H1 (cell line): ENCODE measurements at regions not wholly inside any gene's neighbourhood (a gene's known extent, or its start where the extent isn't known, plus 50 kb on each side); places are given as distances from the start of the nearest gene placed in this dataset.

Experiments used
- CTCF ChIA-PET: fragments of 300-600 bp; sonication (Branson Sonifier 250); formaldehyde crosslinking; loops from one replicate; lab custom pipeline; 2021; ENCODE audit not compliant: partially characterized antibody; lab: Charles Lee
- POLR2A ChIA-PET: fragments of 300-600 bp; sonication (Branson Sonifier 250); formaldehyde crosslinking; loops from one replicate; lab custom pipeline; 2021; ENCODE audit warnings: inconsistent platforms; ENCODE audit not compliant: partially characterized antibody; lab: Charles Lee
- DNase-seq, 2 experiments: peaks; one replicate each; pipeline versions ENCODE4 v3.0.0 to v3.0.0-alpha.2; 2010 to 2022; ENCODE audit warnings: low spot score in 2 of 2, low read depth in 1 of 2, mixed read lengths in 1 of 2
- FAIRE-seq: peaks from 2 replicates; lab custom pipeline; 2011; peaks lifted over from hg19 to GRCh38; lab: Jason Lieb, UNC
- H2AFZ ChIP-seq: 2 replicates; pipeline ENCODE4 v1.8.1; 2012; ENCODE audit warnings: low read length, inconsistent platforms
- H2AK5ac ChIP-seq: 2 replicates; pipeline ENCODE4 v1.6.1; 2013; ENCODE audit warnings: low read depth, low read length
- H2BK120ac ChIP-seq: replicated peaks from 2 replicates; pipeline ENCODE3; 2013; ENCODE audit warnings: low read depth, low read length, inconsistent platforms
- H2BK12ac ChIP-seq: 2 replicates; pipeline ENCODE4 v1.6.1; 2013; ENCODE audit warnings: low read depth, low read length
- H2BK15ac ChIP-seq: 2 replicates; pipeline ENCODE4 v1.6.1; 2013; ENCODE audit warnings: low read length
- H2BK20ac ChIP-seq: 2 replicates; pipeline ENCODE4 v1.6.1; 2013; ENCODE audit warnings: low read length
- H2BK5ac ChIP-seq: 2 replicates; pipeline ENCODE4 v1.6.1; 2013; ENCODE audit warnings: low read depth, low read length
- H3K14ac ChIP-seq: 2 replicates; pipeline ENCODE4 v1.6.1; 2013; ENCODE audit warnings: inconsistent platforms; ENCODE audit not compliant: insufficient read length
- H3K18ac ChIP-seq: 2 replicates; pipeline ENCODE4 v1.6.1; 2013; ENCODE audit warnings: low read length; ENCODE audit errors: extremely low read depth
- H3K23ac ChIP-seq: 2 replicates; pipeline ENCODE4 v1.6.1; 2013; ENCODE audit warnings: inconsistent platforms; ENCODE audit not compliant: insufficient read length
- H3K23me2 ChIP-seq: 2 replicates; pipeline ENCODE4 v1.6.1; 2013; ENCODE audit warnings: low read depth, low read length
- H3K27ac ChIP-seq: 2 replicates; pipeline ENCODE4 v1.6.1; 2011; ENCODE audit warnings: low read depth, low read length, inconsistent platforms
- H3K27me3 ChIP-seq, 4 experiments: replicated peaks in 1 of 4; 1 replicate in 1 of 4; 2 replicates in 3 of 4; pipeline versions ENCODE4 v1.6.1 to v1.8.1; 2011 to 2013; ENCODE audit warnings: low read length in 3 of 4, mild to moderate bottlenecking in 3 of 4, inconsistent platforms in 2 of 4, mixed read lengths in 2 of 4, moderate library complexity in 1 of 4; ENCODE audit not compliant: control insufficient read depth in 3 of 4, insufficient read depth in 3 of 4; ENCODE audit errors: extremely low read depth in 1 of 4
- H3K36me3 ChIP-seq, 4 experiments: 2 replicates each; pipeline versions ENCODE4 v1.6.1 to v1.8.1; 2011 to 2013; ENCODE audit warnings: mild to moderate bottlenecking in 4 of 4, low read length in 3 of 4, moderate library complexity in 2 of 4, control low read depth in 1 of 4, inconsistent platforms in 1 of 4; ENCODE audit not compliant: insufficient read depth in 4 of 4, control insufficient read depth in 2 of 4
- H3K4ac ChIP-seq: replicated peaks from 2 replicates; pipeline ENCODE3; 2013; ENCODE audit warnings: low read length, low read depth, mixed read lengths, inconsistent platforms; ENCODE audit not compliant: insufficient read length
- H3K4me1 ChIP-seq, 4 experiments: replicated peaks in 1 of 4; 1 replicate in 1 of 4; 2 replicates in 3 of 4; pipeline versions ENCODE4 v1.6.1 to v1.8.1; 2011 to 2013; ENCODE audit warnings: low read length in 3 of 4, inconsistent platforms in 2 of 4, mixed read lengths in 1 of 4; ENCODE audit not compliant: insufficient read depth in 4 of 4, control insufficient read depth in 3 of 4
- H3K4me2 ChIP-seq, 2 experiments: 2 replicates each; pipeline versions ENCODE4 v1.6.1 to v1.8.1; 2011 to 2013; ENCODE audit warnings: low read depth in 2 of 2, low read length in 2 of 2, control low read depth in 1 of 2, inconsistent platforms in 1 of 2, mild to moderate bottlenecking in 1 of 2; ENCODE audit not compliant: insufficient read depth in 1 of 2
- H3K4me3 ChIP-seq, 4 experiments: fragments of 200-600, 300-600 bp in 1 of 4; sonication (generic), shearing (Covaris generic), sonication (Bioruptor Twin) in 1 of 4; 2 replicates each; pipeline versions ENCODE4 v1.5.1 to v1.8.1; 2011 to 2016; ENCODE audit warnings: low read length in 4 of 4, low read depth in 3 of 4, control low read depth in 2 of 4, inconsistent platforms in 2 of 4, mild to moderate bottlenecking in 2 of 4, mixed read lengths in 1 of 4, moderate library complexity in 1 of 4; ENCODE audit not compliant: insufficient read depth in 2 of 4; ENCODE audit errors: extremely low read depth in 1 of 4
- H3K56ac ChIP-seq: replicated peaks from 2 replicates; pipeline ENCODE3; 2013; ENCODE audit warnings: low read depth, mild to moderate bottlenecking, mixed read lengths, low read length, inconsistent platforms; ENCODE audit not compliant: insufficient read length
- H3K79me1 ChIP-seq: 2 replicates; pipeline ENCODE4 v1.6.1; 2013; ENCODE audit warnings: low read depth, low read length, control low read depth
- H3K79me2 ChIP-seq, 2 experiments: 2 replicates each; pipeline versions ENCODE4 v1.6.1 to v1.8.1; 2012 to 2013; ENCODE audit warnings: low read length in 2 of 2, mild to moderate bottlenecking in 2 of 2, inconsistent platforms in 1 of 2; ENCODE audit not compliant: insufficient read depth in 2 of 2, control insufficient read depth in 1 of 2
- H3K9ac ChIP-seq, 4 experiments: replicated peaks in 1 of 4; 1 replicate in 1 of 4; 2 replicates in 3 of 4; pipeline versions ENCODE4 v1.6.1 to v1.8.1; 2011 to 2013; ENCODE audit warnings: low read depth in 3 of 4, low read length in 3 of 4, control low read depth in 2 of 4, mild to moderate bottlenecking in 2 of 4, moderate library complexity in 2 of 4, inconsistent platforms in 1 of 4; ENCODE audit errors: extremely low read depth in 1 of 4
- H3K9me3 ChIP-seq, 2 experiments: 2 replicates each; pipeline versions ENCODE4 v1.6.1 to v1.8.1; 2012 to 2013; ENCODE audit warnings: mild to moderate bottlenecking in 2 of 2, moderate library complexity in 2 of 2, control low read depth in 1 of 2, inconsistent platforms in 1 of 2, low read depth in 1 of 2, low read length in 1 of 2, mixed read lengths in 1 of 2; ENCODE audit not compliant: insufficient read depth in 2 of 2
- H4K20me1 ChIP-seq, 2 experiments: replicated peaks in 1 of 2; 2 replicates each; pipeline versions ENCODE3 to v1.8.1; 2011 to 2013; ENCODE audit warnings: inconsistent platforms in 2 of 2, low read length in 2 of 2, mild to moderate bottlenecking in 1 of 2; ENCODE audit not compliant: insufficient read depth in 2 of 2, control insufficient read depth in 1 of 2
- H4K5ac ChIP-seq: 2 replicates; pipeline ENCODE4 v1.6.1; 2013; ENCODE audit warnings: low read length, low read depth, mixed read lengths, inconsistent platforms; ENCODE audit not compliant: insufficient read length
- H4K8ac ChIP-seq: 2 replicates; pipeline ENCODE4 v1.8.0; 2013; ENCODE audit warnings: mild to moderate bottlenecking, moderate library complexity, low read length, inconsistent platforms; ENCODE audit not compliant: insufficient read depth; ENCODE audit errors: extremely low read depth
- H4K91ac ChIP-seq: replicated peaks from 2 replicates; pipeline ENCODE3; 2013; ENCODE audit warnings: low read length, mixed read lengths, inconsistent platforms; ENCODE audit not compliant: insufficient read length
- CBX8 ChIP-seq: fragments of 300-800, 300-1000 bp; sonication (generic); IDR thresholded peaks from 2 replicates; pipeline ENCODE4 v1.7.1; 2016; ENCODE audit warnings: low read depth, low read length, borderline replicate concordance
- GABPA ChIP-seq: IDR thresholded peaks from 2 replicates; pipeline ENCODE4 v1.6.1; 2011; ENCODE audit warnings: mild to moderate bottlenecking, low read length, moderate library complexity, borderline replicate concordance; ENCODE audit not compliant: insufficient read depth
- GTF2F1 ChIP-seq: IDR thresholded peaks from 2 replicates; pipeline ENCODE4 v1.6.1; 2012; ENCODE audit warnings: low read depth, low read length, improper control_type of control experiment, borderline replicate concordance
- NRF1 ChIP-seq: IDR thresholded peaks from 2 replicates; pipeline ENCODE4 v1.6.1; 2011; ENCODE audit warnings: mild to moderate bottlenecking, low read depth, low read length, improper control_type of control experiment
- PHF8 ChIP-seq: fragments of 200-600 bp; sonication (generic); conservative IDR thresholded peaks from 2 replicates; pipeline ENCODE4 v1.7.1; 2012; ENCODE audit warnings: low read depth, mild to moderate bottlenecking, inconsistent platforms, low read length, moderate library complexity
- SIX5 ChIP-seq: IDR thresholded peaks from 2 replicates; pipeline ENCODE4 v1.6.1; 2011; ENCODE audit warnings: mild to moderate bottlenecking, low read depth, low read length
- TAF7 ChIP-seq: optimal IDR thresholded peaks from 2 replicates; pipeline ENCODE3; 2011; ENCODE audit warnings: low read depth, mild to moderate bottlenecking, inconsistent platforms, low read length, moderate library complexity, borderline replicate concordance
- WGBS, 2 experiments: shearing (Covaris generic) in 1 of 2; methylation state at CpG; one replicate each; pipeline versions ENCODE4 v1.1.6 to v1.1.7; 2013 to 2015; ENCODE audit warnings: low lambda C conversion rate in 2 of 2, mixed read lengths in 2 of 2, inconsistent platforms in 1 of 2, low coverage in 1 of 2, missing lambda C conversion rate in 1 of 2; ENCODE audit not compliant: insufficient replicate concordance in 2 of 2, insufficient coverage in 1 of 2, insufficient read length in 1 of 2; ENCODE audit errors: extremely low coverage in 1 of 2, missing lambda C conversion rate in 1 of 2; 5-methylcytosine and 5-hydroxymethylcytosine counted together
- TF ChIP-seq, protein P1 (sequence below): IDR thresholded peaks from 2 replicates; pipeline ENCODE4 v1.6.1; 2012; ENCODE audit warnings: inconsistent platforms
- TF ChIP-seq, protein P2 (sequence below): IDR thresholded peaks from 2 replicates; pipeline ENCODE4 v1.6.1; 2011; ENCODE audit warnings: low read depth, mild to moderate bottlenecking, low read length; ENCODE audit not compliant: insufficient read depth

DNA sequence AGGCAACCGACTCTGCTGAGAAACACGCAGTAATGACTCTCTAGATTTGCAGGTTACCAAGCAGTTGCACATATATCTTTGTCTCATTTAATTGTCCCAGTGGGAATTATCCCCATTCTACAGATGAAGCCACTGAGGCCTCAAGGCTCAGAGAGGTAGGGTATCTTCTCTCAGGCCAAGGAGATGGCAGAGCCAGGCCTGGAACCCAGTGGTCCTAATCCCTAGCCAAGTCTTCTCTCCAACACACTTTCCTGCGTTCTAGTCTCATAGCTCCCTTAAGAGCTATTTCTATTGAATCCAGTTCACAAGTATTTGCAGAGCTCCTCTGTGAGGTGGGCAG lies 181.3 kb upstream of the BCOR start:
- no peaks in the 10 kb centered on the region for H4K20me1 ChIP-seq
- no peak overlapping the region for H3K27ac ChIP-seq
- H3K36me3 ChIP-seq, result no peaks in the 10 kb centered on the region
- H2AK5ac ChIP-seq, result no peak overlapping the region
- H2BK20ac ChIP-seq, result no peak overlapping the region
- H3K4me2 ChIP-seq, result no peak overlapping the region
- H2AFZ ChIP-seq, result no peak overlapping the region
- no peak overlapping the region for H2BK15ac ChIP-seq
- ChIA-PET POLR2A (no interaction called here), CTCF (interaction anchor here (1.6 kb wide), 1 partner anchor 10 kb away, joined by 3 read pairs; no protein-coding TSS in a partner anchor)
- H3K4me3 ChIP-seq, result no peak overlapping the region
- H2BK120ac ChIP-seq, result no peak overlapping the region
- no peaks in the 10 kb centered on the region for H3K79me2 ChIP-seq
- no peaks in the 10 kb centered on the region for H3K79me1 ChIP-seq
- H3K56ac ChIP-seq, result no peak overlapping the region
- FAIRE-seq (no peak), DNase-seq (no peak)
- H2BK12ac ChIP-seq, result no peak overlapping the region
- WGBS, 2 experiments, result 86% methylated on average over 3 of the region's 3 CpGs; no CpG with 5 or more reads in 1 of the 2 experiments
- no peak overlapping the region; the same call in 1 of the 2 replicates for H3K18ac ChIP-seq
- H4K8ac ChIP-seq, result no peak overlapping the region
- no peaks in the 10 kb centered on the region for H3K27me3 ChIP-seq
- TF ChIP-seq NRF1, result no peak
- TF ChIP-seq TAF7, result no peak
- TF ChIP-seq SIX5, result no peak
- no peak for TF ChIP-seq GTF2F1
- no peak for TF ChIP-seq CBX8
- TF ChIP-seq, protein P1, sequence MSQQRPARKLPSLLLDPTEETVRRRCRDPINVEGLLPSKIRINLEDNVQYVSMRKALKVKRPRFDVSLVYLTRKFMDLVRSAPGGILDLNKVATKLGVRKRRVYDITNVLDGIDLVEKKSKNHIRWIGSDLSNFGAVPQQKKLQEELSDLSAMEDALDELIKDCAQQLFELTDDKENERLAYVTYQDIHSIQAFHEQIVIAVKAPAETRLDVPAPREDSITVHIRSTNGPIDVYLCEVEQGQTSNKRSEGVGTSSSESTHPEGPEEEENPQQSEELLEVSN, result no peak
- no peak for TF ChIP-seq GABPA
- TF ChIP-seq, protein P2, sequence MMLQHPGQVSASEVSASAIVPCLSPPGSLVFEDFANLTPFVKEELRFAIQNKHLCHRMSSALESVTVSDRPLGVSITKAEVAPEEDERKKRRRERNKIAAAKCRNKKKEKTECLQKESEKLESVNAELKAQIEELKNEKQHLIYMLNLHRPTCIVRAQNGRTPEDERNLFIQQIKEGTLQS, result no peak
- no peak for TF ChIP-seq PHF8
- H3K9me3 ChIP-seq, result no peaks in the 10 kb centered on the region
- H3K4me1 ChIP-seq, result peaks cover 0 to 8% (median 2%) of the 10 kb centered on the region in 4 experiments; a peak in 3 of 7 replicates
- no peak overlapping the region for H3K23ac ChIP-seq
- H2BK5ac ChIP-seq, result no peak overlapping the region
- H3K4ac ChIP-seq, result no peak overlapping the region
- no peak overlapping the region for H3K14ac ChIP-seq
- no peak overlapping the region for H4K91ac ChIP-seq
- no peak overlapping the region for H3K9ac ChIP-seq
- H4K5ac ChIP-seq, result no peak overlapping the region
- no peaks in the 10 kb centered on the region for H3K23me2 ChIP-seq
